SH-SY5Y (cell line): ENCODE measurements at regions not wholly inside any gene's neighbourhood (a gene's known extent, or its start where the extent isn't known, plus 50 kb on each side); places are given as distances from the start of the nearest gene placed in this dataset.

Experiments
- GATA2 ChIP-seq: IDR thresholded peaks from 2 replicates; pipeline ENCODE4 v1.6.1; 2011; ENCODE audit warnings: mild to moderate bottlenecking, low read depth, low read length
- GATA3 ChIP-seq: IDR thresholded peaks from 2 replicates; pipeline ENCODE4 v1.6.1; 2011; ENCODE audit warnings: low read depth, mild to moderate bottlenecking, low read length, moderate library complexity

- no peak for TF ChIP-seq GATA2
- TF ChIP-seq GATA3, result no peak
These were observed 149.9 kb upstream of the COL1A2 start for GRCh38 chr7:94244760-94245159.
